ENCODE measurements at regions not wholly inside any gene's neighbourhood (a gene's known extent, or its start where the extent isn't known, plus 50 kb on each side); places are given as distances from the start of the nearest gene placed in this dataset.

GRCh38 chr1:37167479-37167878 lies 133.2 kb upstream of the GRIK3 start:
- no peak for TF ChIP-seq POLR2A (IDR thresholded peaks at IDR 0.05; ENCODE audit: low read depth, low read length)
- TF ChIP-seq EZH2 (IDR thresholded peaks at IDR 0.05; ENCODE audit: borderline replicate concordance, low read depth, low read length, severe bottlenecking) = no peak
- TF ChIP-seq POLR2AphosphoS5 (IDR thresholded peaks at IDR 0.05; ENCODE audit: insufficient read depth, low read depth, low read length) = no peak
- no peak for TF ChIP-seq CTCF (IDR thresholded peaks at IDR 0.05; ENCODE audit: extremely low read depth in 1 of 2, insufficient read depth in 1 of 2, low read depth in 1 of 2, low read length in 2 of 2)
- no peak for TF ChIP-seq FOS (IDR thresholded peaks at IDR 0.05; ENCODE audit: borderline replicate concordance, insufficient read depth, low read length)
- no peak for TF ChIP-seq JUN (IDR thresholded peaks at IDR 0.05; ENCODE audit: borderline replicate concordance, insufficient read depth, insufficient read length, low read depth)

Measured in endothelial cell of umbilical vein (primary cell).